ENCODE measurements at regions not wholly inside any gene's neighbourhood (a gene's known extent, or its start where the extent isn't known, plus 50 kb on each side); places are given as distances from the start of the nearest gene placed in this dataset.

DNA sequence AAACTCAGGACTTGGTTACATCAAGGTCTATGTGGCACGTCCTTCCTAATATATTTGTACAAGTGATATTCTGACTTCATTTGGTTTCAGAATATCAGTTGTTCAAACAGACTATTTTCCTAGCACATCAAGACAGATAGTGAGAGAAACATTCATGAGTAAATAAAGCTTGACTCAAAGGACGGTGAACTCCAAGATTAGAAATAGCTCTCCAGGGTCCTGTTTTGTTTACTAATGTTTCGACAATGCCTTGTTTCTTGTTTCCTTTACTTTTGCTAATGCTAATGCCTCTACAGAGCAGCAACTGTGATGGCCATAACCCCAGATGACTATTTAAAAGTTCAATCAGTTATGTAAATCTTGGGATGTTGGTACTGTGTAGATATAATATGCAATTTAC is 313.9 kb downstream of the KLF12 start:
- H3K4me1 ChIP-seq (ENCODE audit: insufficient read depth, low read length, poor library complexity, severe bottlenecking), result no peaks in the 10 kb centered on the region
- intact Hi-C loops (cut with micrococcal nuclease; ENCODE audit: unreplicated experiment), result no loop called here
- no peaks in the 10 kb centered on the region for H3K9me2 ChIP-seq (ENCODE audit: insufficient read depth, low read length)
- ChIA-PET POLR2A (interaction anchor here (0.6 kb wide), 1 partner anchor 514 kb away, joined by 4 read pairs; no protein-coding TSS in a partner anchor), CTCF (ENCODE audit: unreplicated experiment) (no interaction called here)
- no peaks in the 10 kb centered on the region for H3K36me3 ChIP-seq (ENCODE audit: insufficient read depth, low read length)
- H3K27ac ChIP-seq (ENCODE audit: low read depth, low read length, poor library complexity, severe bottlenecking), result no peak overlapping the region
- no peak for TF ChIP-seq CTCF (conservative IDR thresholded peaks at IDR 0.05; ENCODE audit: low read length)
- TF ChIP-seq EZH2phosphoT487 (IDR thresholded peaks at IDR 0.05; ENCODE audit: borderline replicate concordance, low read depth, low read length), result no peak
- H3K79me2 ChIP-seq (ENCODE audit: insufficient read depth, low read depth, low read length), result no peaks in the 10 kb centered on the region
- H4K20me1 ChIP-seq (ENCODE audit: insufficient read depth, low read length), result no peaks in the 10 kb centered on the region
- H3K4me2 ChIP-seq (ENCODE audit: low read length), result no peak overlapping the region
- no peak overlapping the region for H3K4me3 ChIP-seq (ENCODE audit: low read depth, low read length, poor library complexity, severe bottlenecking)
- no peak overlapping the region for H2AFZ ChIP-seq (ENCODE audit: low read length)
- H3K9me3 ChIP-seq (ENCODE audit: low read length), result no peaks in the 10 kb centered on the region
- DNase-seq (ENCODE audit: low spot score), result no peak
- BruUV-seq (replicated peaks), result no TSS peak

DNA sequence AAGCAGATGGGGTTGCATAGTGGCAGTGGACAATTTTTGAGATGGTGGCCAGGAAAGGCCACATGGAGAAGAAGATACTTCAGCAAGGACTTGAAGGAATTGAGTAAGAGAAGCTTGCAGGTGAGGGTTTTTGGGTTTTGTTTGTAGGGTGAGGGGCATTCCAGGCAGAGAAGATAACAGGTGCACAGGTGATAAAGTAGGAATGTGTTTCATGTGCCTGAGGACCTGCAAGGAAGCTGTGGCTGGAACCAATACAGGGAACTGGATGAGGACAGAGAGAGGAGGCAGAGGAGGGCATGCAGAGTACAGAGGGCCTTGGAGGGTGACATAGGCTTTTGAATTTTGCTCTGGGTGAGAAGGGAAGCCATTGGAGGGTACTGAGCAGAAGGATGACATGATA is 314.5 kb downstream of the KLF12 start:
- no peak overlapping the region for H3K4me3 ChIP-seq (ENCODE audit: low read depth, low read length, poor library complexity, severe bottlenecking)
- BruUV-seq (replicated peaks), result no TSS peak
- H3K4me1 ChIP-seq (ENCODE audit: insufficient read depth, low read length, poor library complexity, severe bottlenecking), result no peaks in the 10 kb centered on the region
- no peak overlapping the region for H3K4me2 ChIP-seq (ENCODE audit: low read length)
- H3K27ac ChIP-seq (ENCODE audit: low read depth, low read length, poor library complexity, severe bottlenecking), result no peak overlapping the region
- no peaks in the 10 kb centered on the region for H3K9me2 ChIP-seq (ENCODE audit: insufficient read depth, low read length)
- intact Hi-C loops (cut with micrococcal nuclease; ENCODE audit: unreplicated experiment), result no loop called here
- no peak overlapping the region for H2AFZ ChIP-seq (ENCODE audit: low read length)
- H3K79me2 ChIP-seq (ENCODE audit: insufficient read depth, low read depth, low read length), result no peaks in the 10 kb centered on the region
- no peaks in the 10 kb centered on the region for H3K9me3 ChIP-seq (ENCODE audit: low read length)
- H3K36me3 ChIP-seq (ENCODE audit: insufficient read depth, low read length), result no peaks in the 10 kb centered on the region
- no peaks in the 10 kb centered on the region for H4K20me1 ChIP-seq (ENCODE audit: insufficient read depth, low read length)
- no peak for DNase-seq (ENCODE audit: low spot score)
- POLR2A ChIA-PET, result no interaction called here
- TF ChIP-seq CTCF (conservative IDR thresholded peaks at IDR 0.05; ENCODE audit: low read length), result no peak
- no peak for TF ChIP-seq EZH2phosphoT487 (IDR thresholded peaks at IDR 0.05; ENCODE audit: borderline replicate concordance, low read depth, low read length)
- CTCF ChIA-PET (ENCODE audit: unreplicated experiment), result no interaction called here

- BruUV-seq (replicated peaks), result no TSS peak
- no peaks in the 10 kb centered on the region for H3K9me2 ChIP-seq (ENCODE audit: insufficient read depth, low read length)
- H4K20me1 ChIP-seq (ENCODE audit: insufficient read depth, low read length), result no peaks in the 10 kb centered on the region
- H3K36me3 ChIP-seq (ENCODE audit: insufficient read depth, low read length), result peaks cover 10% of the 10 kb centered on the region; the same call in 1 of the 2 replicates
- no peaks in the 10 kb centered on the region for H3K79me2 ChIP-seq (ENCODE audit: insufficient read depth, low read depth, low read length)
- ChIA-PET CTCF (ENCODE audit: unreplicated experiment) (no interaction called here), POLR2A (no interaction called here)
- H3K4me2 ChIP-seq (ENCODE audit: low read length), result no peak overlapping the region
- intact Hi-C loops (cut with micrococcal nuclease; ENCODE audit: unreplicated experiment), result no loop called here
- no peak overlapping the region for H3K4me3 ChIP-seq (ENCODE audit: low read depth, low read length, poor library complexity, severe bottlenecking)
- no peak for TF ChIP-seq EZH2phosphoT487 (IDR thresholded peaks at IDR 0.05; ENCODE audit: borderline replicate concordance, low read depth, low read length)
- no peak for TF ChIP-seq CTCF (conservative IDR thresholded peaks at IDR 0.05; ENCODE audit: low read length)
- H2AFZ ChIP-seq (ENCODE audit: low read length), result no peak overlapping the region
- H3K9me3 ChIP-seq (ENCODE audit: low read length), result no peaks in the 10 kb centered on the region
- DNase-seq (ENCODE audit: low spot score), result no peak
- no peak overlapping the region for H3K27ac ChIP-seq (ENCODE audit: low read depth, low read length, poor library complexity, severe bottlenecking)
- no peaks in the 10 kb centered on the region for H3K4me1 ChIP-seq (ENCODE audit: insufficient read depth, low read length, poor library complexity, severe bottlenecking)
Observed at GRCh38 chr13:73816702-73817101, 317.5 kb downstream of the KLF12 start.
